GM19463 (cell line): ENCODE measurements at regions not wholly inside any gene's neighbourhood (a gene's known extent, or its start where the extent isn't known, plus 50 kb on each side); places are given as distances from the start of the nearest gene placed in this dataset.
"Not testable (repeated sequence)": the region's sequence is repeated elsewhere in the genome, so short reads cannot be mapped to it uniquely, and the experiment has no call there.

ENCODE experiments used
- ATAC-seq: cut with Tn5 transposase; IDR thresholded peaks from one replicate; pipeline ENCODE4 v1.9.1; 2021; ENCODE audit warnings: mild to moderate bottlenecking, moderate library complexity; ENCODE audit not compliant: unreplicated experiment

GRCh38 chr4:132344924-132345828 lies 803.9 kb upstream of the PCDH10 start:
- no peak for ATAC-seq

GRCh38 chr4:132346016-132346415 lies 803.1 kb upstream of the PCDH10 start:
- no peak for ATAC-seq

DNA sequence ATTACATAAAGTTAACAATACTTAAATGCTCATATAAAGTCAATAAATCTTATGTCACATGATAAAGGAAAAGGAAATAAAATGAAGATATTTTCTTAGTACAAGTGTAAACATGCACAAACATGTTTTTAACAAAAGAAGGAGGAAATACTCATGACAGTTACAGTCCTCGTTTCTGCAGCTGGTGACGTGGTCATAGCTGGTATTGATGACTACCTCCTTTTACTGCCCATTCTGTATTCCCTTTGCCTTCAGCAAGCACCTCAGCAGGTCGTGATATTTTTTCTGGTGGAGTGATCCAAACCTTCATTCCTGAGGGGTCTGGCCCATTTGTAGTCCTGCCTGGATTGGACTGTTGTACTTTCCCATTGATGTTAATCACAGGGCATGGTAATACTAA lies 797.5 kb upstream of the PCDH10 start:
- not testable (repeated sequence) for ATAC-seq

DNA sequence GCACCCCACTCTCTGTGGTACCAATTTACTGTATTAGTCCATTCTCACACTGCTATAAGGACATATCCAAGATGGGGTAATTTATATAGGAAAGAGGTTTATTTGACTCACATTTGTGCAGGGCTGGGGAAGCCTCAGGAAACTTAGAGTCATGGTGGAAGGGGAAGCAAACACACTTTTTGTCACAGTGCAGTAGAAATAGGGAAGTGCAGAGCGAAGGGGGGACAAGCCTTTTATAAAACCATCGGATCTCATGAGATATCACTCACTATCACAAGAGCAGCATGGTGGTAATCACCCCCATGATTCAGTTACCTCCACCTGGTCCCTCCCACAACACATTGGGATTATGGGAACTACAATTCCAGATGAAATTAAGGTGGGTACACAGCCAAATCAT lies 766.9 kb upstream of the PCDH10 start:
- ATAC-seq: no peak

DNA sequence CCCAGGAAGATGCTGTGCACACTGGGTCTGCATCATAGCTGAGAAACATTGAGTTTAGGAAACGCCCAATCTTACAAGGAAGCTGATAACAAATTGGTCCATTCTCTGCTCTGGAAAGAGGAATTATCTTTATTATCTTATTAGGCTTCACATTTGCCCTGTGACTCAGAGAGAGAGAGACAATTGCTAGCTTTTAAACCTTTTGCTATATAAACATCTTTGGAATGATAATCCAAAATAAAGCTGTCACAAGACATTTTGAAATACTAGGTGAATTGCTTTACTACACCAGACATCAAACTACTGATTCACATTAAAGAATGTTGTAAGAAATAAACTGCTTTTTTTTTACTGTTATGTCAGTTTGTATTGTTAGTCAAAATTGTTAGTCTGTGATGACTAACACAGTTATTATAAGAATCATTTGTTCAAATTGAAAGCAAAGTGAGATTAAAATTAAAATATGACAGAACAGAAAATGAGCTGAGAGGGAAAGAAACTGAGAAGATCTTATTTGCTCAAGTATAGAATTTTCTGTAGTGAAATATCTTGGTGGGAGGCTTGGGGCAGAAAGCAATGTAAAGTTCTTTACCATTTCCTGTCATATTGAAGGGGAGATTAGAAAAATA lies 765.4 kb upstream of the PCDH10 start:
- no peak for ATAC-seq

DNA sequence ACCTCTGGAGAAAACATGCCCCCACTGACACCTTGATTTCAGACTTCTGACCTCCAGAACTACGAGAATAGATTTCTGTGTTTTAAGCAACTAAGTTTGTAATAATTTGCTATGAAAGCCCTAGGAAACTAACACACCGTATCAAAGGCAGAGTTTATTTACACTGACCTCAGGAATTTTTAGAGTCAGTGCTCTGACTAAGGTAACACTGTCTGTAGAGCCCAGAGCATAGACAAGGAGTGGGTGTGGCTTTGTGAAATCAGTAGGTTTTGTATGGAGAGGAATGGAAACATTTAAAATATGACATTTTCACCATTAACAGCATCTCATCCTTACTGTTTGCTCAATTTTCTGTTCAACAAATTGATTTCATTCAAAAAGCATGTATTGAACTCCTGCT lies 764.4 kb upstream of the PCDH10 start:
- ATAC-seq: no peak

DNA sequence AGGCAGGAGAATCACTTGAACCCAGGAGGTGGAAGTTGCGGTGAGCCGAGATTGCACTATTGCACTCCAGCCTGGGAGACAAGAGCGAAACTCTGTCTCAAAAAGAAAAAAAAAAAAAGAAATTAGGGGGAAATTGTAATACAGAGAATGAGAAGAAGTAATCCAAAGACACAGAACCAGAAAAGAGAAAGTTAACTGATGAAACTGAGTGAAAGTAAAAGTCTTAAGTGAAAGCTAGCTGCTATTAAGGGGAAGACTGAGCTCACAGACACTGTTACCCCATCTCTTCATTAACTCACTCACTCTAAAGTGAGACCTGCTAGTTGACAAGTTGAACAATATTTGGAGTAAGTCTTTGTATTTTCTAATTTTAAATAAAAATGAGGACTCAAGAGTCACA lies 763.0 kb upstream of the PCDH10 start:
- ATAC-seq: no peak

DNA sequence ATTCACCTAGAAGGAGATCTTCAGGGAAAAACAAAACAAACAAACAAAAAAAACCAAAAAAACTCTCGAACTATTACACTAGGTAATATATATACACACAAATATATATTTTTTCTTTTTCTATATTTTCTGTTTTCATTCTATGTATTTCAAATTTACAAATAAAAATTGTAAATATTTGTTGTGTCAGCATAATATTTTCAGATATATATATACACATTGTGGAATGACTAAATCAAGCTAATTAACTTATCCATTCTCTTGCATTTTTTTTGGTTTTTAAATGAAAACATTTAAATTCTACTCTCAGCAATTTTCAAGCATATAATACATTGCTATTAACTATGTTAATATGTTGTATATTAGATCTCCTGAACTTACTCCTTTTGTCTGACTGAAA lies 762.0 kb upstream of the PCDH10 start:
- no peak for ATAC-seq

DNA sequence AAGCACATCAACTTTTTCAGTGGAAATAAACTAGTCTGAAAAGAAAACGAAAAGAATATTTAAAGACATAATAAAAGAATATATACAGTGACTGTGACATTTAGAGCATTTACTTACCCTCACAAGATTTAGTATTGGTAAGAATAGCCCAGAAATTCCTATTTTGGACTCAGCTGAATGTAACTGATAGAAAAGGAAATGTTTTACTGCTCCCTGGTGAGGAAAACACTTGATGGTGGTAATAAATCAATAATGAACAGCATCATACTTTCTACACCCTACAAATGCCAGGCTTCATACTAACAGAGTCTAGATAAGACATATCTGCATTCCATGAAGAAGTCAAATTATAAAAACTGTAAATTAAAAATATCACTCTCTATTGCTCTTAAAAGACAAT lies 753.5 kb upstream of the PCDH10 start:
- ATAC-seq: no peak

GRCh38 chr4:132396636-132397035 lies 752.5 kb upstream of the PCDH10 start:
- ATAC-seq: no peak

- ATAC-seq: no peak
Measured at GRCh38 chr4:132417220-132417619, 731.9 kb upstream of the PCDH10 start.

- ATAC-seq: no peak
Measured at GRCh38 chr4:132427125-132427524, 722.0 kb upstream of the PCDH10 start.

DNA sequence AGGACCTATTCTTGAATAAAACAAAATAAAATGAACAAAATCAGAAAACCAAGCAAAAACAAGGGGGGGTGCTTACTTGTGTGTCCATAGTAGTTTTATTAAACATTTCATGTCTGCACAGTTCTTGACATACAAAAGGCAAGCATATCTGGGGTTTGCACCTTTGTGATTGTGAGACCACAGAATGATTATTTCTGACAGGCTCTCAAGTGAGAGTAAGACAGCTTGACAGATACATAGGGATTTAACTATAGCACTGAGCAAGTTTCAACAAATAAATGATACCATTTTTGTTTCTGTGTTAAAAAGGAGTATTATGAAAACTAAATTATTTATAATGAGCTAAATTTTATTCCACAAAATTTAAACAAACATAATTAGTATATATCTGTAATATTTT lies 712.0 kb upstream of the PCDH10 start:
- no peak for ATAC-seq

DNA sequence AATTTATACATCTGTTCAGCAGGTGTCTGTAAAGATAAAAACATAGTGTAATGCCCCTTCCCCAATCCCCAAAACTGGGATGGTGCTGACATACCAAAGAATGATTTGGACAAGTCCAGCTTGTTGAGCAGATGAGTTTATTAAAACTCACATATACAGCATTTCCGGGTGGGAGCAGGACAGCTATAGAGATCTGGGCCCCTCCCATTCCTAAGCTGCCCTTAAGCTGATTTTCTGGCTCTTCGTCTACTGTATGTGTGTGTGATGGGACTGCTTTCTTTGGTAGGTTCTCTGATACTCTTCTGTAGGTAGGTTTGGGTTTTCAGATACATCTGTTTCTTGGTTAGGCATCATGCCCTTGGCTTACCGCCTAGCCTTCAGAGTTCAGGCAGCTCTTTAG lies 703.7 kb upstream of the PCDH10 start:
- ATAC-seq: no peak

DNA sequence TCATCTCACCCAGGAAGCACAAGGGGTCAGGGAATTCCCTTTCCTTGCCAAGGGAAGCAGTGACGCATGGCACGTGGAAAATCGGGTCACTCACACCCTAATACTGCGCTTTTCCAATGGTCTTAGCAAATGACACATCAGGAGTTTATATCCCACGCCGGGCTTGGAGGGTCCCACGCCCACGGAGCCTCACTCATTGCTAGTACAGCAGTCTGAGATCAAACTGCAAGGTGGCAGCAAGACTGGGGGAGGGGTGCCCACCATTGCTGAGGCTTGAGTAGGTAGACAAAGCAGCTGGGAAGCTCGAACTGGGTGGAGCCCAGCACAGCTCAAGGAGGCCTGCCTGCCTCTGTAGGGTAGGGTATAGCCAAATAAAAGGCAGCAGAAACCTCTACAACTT lies 691.1 kb upstream of the PCDH10 start:
- ATAC-seq: not testable (repeated sequence)

DNA sequence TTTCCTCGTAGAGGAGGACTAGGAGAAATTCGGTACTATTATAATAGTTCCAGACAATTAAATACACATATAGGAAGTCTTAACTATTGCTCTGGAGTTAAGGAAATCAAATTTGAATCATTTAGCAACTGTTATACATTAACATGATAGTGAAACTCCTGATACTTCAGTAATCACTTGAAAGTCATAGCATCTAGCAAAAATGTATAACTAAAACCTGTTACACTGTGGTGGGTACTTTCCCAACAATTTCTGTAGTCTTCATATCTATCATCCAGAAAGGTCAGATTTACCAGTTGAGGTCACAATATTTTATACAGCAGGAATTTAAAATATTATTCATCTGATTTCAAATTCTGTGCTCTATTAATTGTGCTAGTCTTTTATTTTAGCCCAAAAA lies 669.6 kb upstream of the PCDH10 start:
- no peak for ATAC-seq

GRCh38 chr4:132488555-132488954 lies 660.5 kb upstream of the PCDH10 start:
- no peak for ATAC-seq

- no peak for ATAC-seq
Measured at GRCh38 chr4:132493476-132493875, 655.6 kb upstream of the PCDH10 start.

DNA sequence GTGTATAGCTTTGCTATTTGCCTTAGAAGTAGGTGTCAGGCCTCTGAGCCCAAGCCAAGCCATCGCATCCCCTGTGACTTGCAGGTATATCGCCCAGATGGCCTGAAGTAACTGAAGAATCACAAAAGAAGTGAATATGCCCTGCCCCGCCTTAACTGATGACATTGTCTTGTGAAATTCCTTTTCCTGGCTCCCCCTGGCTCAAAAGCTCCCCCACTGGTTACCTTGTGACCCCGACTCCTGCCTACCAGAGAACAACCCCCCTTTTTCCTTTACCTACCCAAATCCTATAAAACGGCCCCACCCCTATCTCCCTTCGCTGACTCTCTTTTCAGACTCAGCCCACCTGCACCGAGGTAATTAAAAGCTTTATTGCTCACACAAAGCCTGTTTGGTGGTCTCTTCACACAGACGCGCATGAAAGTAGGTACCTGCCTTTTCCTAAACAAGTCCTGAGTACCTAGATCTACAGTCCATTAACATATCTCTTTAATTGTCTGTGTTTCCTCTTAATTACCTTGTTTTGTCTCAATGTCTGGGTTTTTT lies 653.8 kb upstream of the PCDH10 start:
- ATAC-seq: not testable (repeated sequence)

DNA sequence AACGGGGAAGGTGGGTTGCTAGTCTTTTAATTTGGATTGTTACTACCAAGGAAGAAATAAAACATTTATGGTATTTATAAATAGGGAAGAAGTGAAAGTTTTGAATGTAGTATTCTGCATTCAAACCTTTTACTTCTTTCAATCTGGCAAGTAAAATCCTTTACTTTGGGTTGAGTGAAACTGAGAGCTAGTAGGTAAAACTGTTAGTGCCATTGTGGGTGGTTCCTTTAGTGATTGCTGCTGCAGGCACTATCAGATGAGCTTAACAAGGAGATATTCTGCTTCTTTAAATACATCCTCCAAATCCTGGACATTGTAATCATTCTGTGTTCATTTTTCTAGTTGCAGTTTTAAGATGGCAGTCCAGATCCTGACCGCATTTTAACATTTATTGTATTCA lies 650.9 kb upstream of the PCDH10 start:
- ATAC-seq: no peak

DNA sequence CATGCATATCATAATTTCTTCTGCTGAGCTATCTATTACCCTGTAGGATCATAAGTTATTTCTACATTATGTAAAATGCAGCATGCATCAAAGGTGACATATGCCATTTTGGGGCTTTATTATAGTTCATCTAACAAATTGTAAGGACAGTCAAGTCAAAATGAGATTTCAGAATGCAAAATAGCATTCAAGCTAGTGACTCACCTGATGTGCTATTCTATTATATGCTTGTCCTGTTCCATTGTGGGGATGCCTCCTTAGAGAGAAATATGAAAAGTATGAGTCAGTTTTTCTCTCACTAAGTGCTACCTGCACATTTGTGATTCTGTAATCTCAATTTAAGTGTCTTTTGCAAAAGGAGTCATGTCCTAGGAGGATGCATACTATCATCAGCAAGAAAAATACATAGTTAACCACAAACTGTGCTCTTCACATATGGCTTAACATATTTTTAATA lies 647.0 kb upstream of the PCDH10 start:
- ATAC-seq: no peak

DNA sequence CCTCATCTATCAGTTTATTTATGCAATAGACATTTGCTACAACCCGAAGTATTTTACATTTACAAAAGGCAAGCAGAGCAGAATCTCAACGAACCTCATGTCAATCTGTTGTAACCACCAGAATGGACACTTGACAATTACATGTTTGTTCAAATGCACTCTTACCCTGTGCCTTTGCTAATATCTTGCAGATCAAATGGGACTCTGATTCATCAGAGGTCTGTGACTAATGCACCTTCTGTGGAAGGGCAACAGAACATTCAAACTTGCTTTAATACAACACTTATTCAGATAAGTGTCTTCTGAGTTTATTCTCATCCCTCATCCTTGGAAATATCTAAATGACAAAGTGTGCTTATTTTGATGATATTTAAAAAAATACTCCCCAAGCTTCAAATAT lies 644.7 kb upstream of the PCDH10 start:
- no peak for ATAC-seq
